ENCODE measurements at regions not wholly inside any gene's neighbourhood (a gene's known extent, or its start where the extent isn't known, plus 50 kb on each side); places are given as distances from the start of the nearest gene placed in this dataset.

- H3K4me1 ChIP-seq = no peaks in the 10 kb centered on the region
- DNase-seq = no peak
- TF ChIP-seq POLR2A (IDR thresholded peaks at IDR 0.05) (no peak), CTCF (IDR thresholded peaks at IDR 0.05) (no peak)
- H3K36me3 ChIP-seq = no peaks in the 10 kb centered on the region
- no peak for ATAC-seq
- intact Hi-C loops (cut with DNase I) = no loop called here
- no peak overlapping the region for H3K27ac ChIP-seq
- WGBS (ENCODE audit: insufficient coverage, low coverage, low lambda C conversion rate, missing lambda C conversion rate) = 69% methylated on average over 5 of the region's 5 CpGs
- H3K9me3 ChIP-seq = no peaks in the 10 kb centered on the region
- no peak overlapping the region for H3K4me3 ChIP-seq
- no peaks in the 10 kb centered on the region for H3K27me3 ChIP-seq
Observed at GRCh38 chr17:70021726-70022125, 53.3 kb upstream of the KCNJ16 start.

GRCh38 chr17:70022175-70022574 lies 52.9 kb upstream of the KCNJ16 start:
- no peak overlapping the region for H3K4me3 ChIP-seq
- DNase-seq (no peak), ATAC-seq (no peak)
- no peaks in the 10 kb centered on the region for H3K4me1 ChIP-seq
- no peaks in the 10 kb centered on the region for H3K9me3 ChIP-seq
- WGBS (ENCODE audit: insufficient coverage, low coverage, low lambda C conversion rate, missing lambda C conversion rate) = 45% methylated on average over 3 of the region's 3 CpGs
- H3K27ac ChIP-seq = no peak overlapping the region
- no peak for TF ChIP-seq CTCF (IDR thresholded peaks at IDR 0.05)
- no peak for TF ChIP-seq POLR2A (IDR thresholded peaks at IDR 0.05)
- H3K27me3 ChIP-seq = no peaks in the 10 kb centered on the region
- intact Hi-C loops (cut with DNase I) = no loop called here
- H3K36me3 ChIP-seq = no peaks in the 10 kb centered on the region

GRCh38 chr17:70024253-70024652 lies 50.8 kb upstream of the KCNJ16 start:
- intact Hi-C loops (cut with DNase I) = no loop called here
- DNase-seq = no peak
- Histone ChIP-seq H3K36me3 (no peaks in the 10 kb centered on the region), H3K27ac (no peak overlapping the region), H3K4me3 (no peak overlapping the region), H3K27me3 (no peaks in the 10 kb centered on the region), H3K4me1 (no peaks in the 10 kb centered on the region), H3K9me3 (no peaks in the 10 kb centered on the region)
- 64% methylated on average over 1 of the region's 1 CpG for WGBS (ENCODE audit: insufficient coverage, low coverage, low lambda C conversion rate, missing lambda C conversion rate)
- no peak for ATAC-seq
- no peak for TF ChIP-seq CTCF (IDR thresholded peaks at IDR 0.05)
- TF ChIP-seq POLR2A (IDR thresholded peaks at IDR 0.05) = no peak

Small RNA genes in the stretch of these regions (small RNA-seq; reads per million reads assigned to genes)
- gene AC002545.1 = 0 to 0.19 reads per million in 2 experiments
- 0 reads per million in 2 experiments for gene RF00019
